Gastrocnemius medialis (tissue), 4 donors: ENCODE measurements at regions not wholly inside any gene's neighbourhood (a gene's known extent, or its start where the extent isn't known, plus 50 kb on each side); places are given as distances from the start of the nearest gene placed in this dataset.

Source experiments
- ATAC-seq, 2 donors: fragments of 150-250 bp; one replicate each; pipeline ENCODE4 v1.9.1; 2016
- DNase-seq, 2 donors: peaks; one replicate each; pipeline ENCODE4 v3.0.0-alpha.2; 2019
- H3K27ac ChIP-seq, 4 donors: fragments of 200-600 bp; sonication (generic); 1 replicate in 1 of 4; 2 replicates in 3 of 4; pipeline ENCODE4 v1.5.1; 2016 to 2018; ENCODE audit warnings: mild to moderate bottlenecking in 2 of 4, moderate library complexity in 1 of 4
- H3K27me3 ChIP-seq, 3 donors: fragments of 200-600 bp; sonication (generic) in 2 of 3; 1 replicate in 1 of 3; 2 replicates in 2 of 3; pipeline versions ENCODE4 v1.5.1 to v1.6.0; 2016 to 2019; ENCODE audit warnings: mild to moderate bottlenecking in 1 of 3, moderate library complexity in 1 of 3
- H3K36me3 ChIP-seq, 2 donors: fragments of 200-600 bp; sonication (generic) in 1 of 2; one replicate each; pipeline ENCODE4 v1.5.1; 2017 to 2018
- H3K4me1 ChIP-seq, 2 donors: fragments of 200-600 bp; sonication (generic) in 1 of 2; one replicate each; pipeline ENCODE4 v1.5.1; 2016 to 2017; ENCODE audit warnings: mild to moderate bottlenecking in 2 of 2
- H3K4me3 ChIP-seq, 4 donors: fragments of 200-600 bp; sonication (generic) in 3 of 4; 1 replicate in 1 of 4; 2 replicates in 3 of 4; pipeline ENCODE4 v1.5.1; 2016 to 2019; ENCODE audit warnings: mild to moderate bottlenecking in 2 of 4
- H3K9me3 ChIP-seq, 3 donors: fragments of 200-600 bp; sonication (generic) in 2 of 3; 1 replicate in 1 of 3; 2 replicates in 2 of 3; pipeline ENCODE4 v1.5.1; 2016 to 2019
- POLR2A ChIP-seq, 2 donors: fragments of 450-650 bp; IDR thresholded peaks; one replicate each; pipeline ENCODE4 v1.6.1; 2017; ENCODE audit warnings: antibody characterized with exemption in 2 of 2, mild to moderate bottlenecking in 2 of 2, moderate library complexity in 2 of 2
- in situ Hi-C, 4 donors: fragments of 200-750 bp; cut with MboI; loops; one replicate each; pipeline versions ENCODE4 v1.15.0 to v1.8.0; 2017; ENCODE audit warnings: low sequenced_read_pairs in 4 of 4
- intact Hi-C: fragments of 100-400 bp; cut with DNase I; formaldehyde crosslinking; loops from one replicate; pipeline ENCODE4 v1.15.1; 2023; ENCODE audit warnings: low total_unique reads
- TF ChIP-seq, protein P1 (sequence below), 5 experiments: fragments of 450-650 bp in 3 of 5; fragments of 200-600 bp in 2 of 5; sonication (generic) in 2 of 5; IDR thresholded peaks in 4 of 5; conservative IDR thresholded peaks in 1 of 5; 1 replicate in 4 of 5; 2 replicates in 1 of 5; pipeline ENCODE4 v1.5.1; 2016 to 2019; ENCODE audit warnings: antibody characterized with exemption in 5 of 5, mild to moderate bottlenecking in 3 of 5, moderate library complexity in 3 of 5

DNA sequence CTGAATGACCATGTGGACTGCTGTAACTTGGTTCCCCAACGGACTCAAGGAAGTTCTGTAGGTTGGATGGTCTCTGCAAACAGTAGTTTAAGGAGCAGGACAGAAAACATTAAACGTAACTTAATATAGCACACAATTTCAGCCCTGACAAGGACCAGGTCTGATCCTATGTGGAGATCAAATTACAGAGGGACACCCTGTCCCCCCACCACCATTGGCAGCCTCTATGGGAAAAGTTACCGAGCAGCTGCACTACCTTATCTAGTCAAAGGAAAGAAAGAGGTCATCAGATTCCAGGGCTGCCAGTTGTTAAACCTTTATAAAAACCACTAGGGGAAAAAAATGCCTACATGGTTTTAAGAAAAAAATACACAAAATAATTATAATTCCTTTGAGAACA lies 191.5 kb upstream of the RSPO3 start:
- DNase-seq = no peak
- Histone ChIP-seq H3K27ac (no peak overlapping the region), H3K36me3 (no peaks in the 10 kb centered on the region), H3K9me3 (no peaks in the 10 kb centered on the region), H3K27me3 (no peaks in the 10 kb centered on the region), H3K4me3 (no peak overlapping the region), H3K4me1 (peaks cover 0 to 4% of the 10 kb centered on the region in 2 donors)
- intact Hi-C loops (no loop called here), in situ Hi-C loops (no loop called here)
- TF ChIP-seq, protein P1, sequence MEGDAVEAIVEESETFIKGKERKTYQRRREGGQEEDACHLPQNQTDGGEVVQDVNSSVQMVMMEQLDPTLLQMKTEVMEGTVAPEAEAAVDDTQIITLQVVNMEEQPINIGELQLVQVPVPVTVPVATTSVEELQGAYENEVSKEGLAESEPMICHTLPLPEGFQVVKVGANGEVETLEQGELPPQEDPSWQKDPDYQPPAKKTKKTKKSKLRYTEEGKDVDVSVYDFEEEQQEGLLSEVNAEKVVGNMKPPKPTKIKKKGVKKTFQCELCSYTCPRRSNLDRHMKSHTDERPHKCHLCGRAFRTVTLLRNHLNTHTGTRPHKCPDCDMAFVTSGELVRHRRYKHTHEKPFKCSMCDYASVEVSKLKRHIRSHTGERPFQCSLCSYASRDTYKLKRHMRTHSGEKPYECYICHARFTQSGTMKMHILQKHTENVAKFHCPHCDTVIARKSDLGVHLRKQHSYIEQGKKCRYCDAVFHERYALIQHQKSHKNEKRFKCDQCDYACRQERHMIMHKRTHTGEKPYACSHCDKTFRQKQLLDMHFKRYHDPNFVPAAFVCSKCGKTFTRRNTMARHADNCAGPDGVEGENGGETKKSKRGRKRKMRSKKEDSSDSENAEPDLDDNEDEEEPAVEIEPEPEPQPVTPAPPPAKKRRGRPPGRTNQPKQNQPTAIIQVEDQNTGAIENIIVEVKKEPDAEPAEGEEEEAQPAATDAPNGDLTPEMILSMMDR (IDR thresholded peaks at IDR 0.05 in 4 of 5, conservative IDR thresholded peaks at IDR 0.05 in 1 of 5) = no peak
- no peak for TF ChIP-seq POLR2A (IDR thresholded peaks at IDR 0.05)
- ATAC-seq = no peak

DNA sequence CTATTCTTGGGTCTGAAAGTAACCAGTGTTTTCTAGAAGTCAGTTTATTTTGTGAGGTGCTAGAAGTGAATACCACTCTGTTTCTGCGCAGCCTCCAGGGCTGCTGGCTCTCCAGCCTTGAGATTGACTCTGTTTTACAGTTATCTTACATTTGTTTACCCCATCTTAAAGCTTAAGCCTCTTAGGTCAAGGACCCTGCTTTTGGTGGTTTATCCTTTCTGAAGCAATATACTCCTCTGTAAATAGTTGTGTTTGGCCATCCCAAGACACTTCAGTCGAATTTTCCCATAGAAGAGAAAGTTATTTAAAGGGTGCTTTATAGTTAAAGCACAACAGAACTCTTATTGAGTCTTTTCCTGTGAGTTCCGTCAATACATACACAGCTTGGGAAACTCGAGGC lies 190.6 kb upstream of the RSPO3 start:
- Histone ChIP-seq H3K27me3 (no peaks in the 10 kb centered on the region), H3K4me3 (no peak overlapping the region), H3K27ac (no peak overlapping the region), H3K36me3 (no peaks in the 10 kb centered on the region), H3K4me1 (peaks cover 0 to 4% of the 10 kb centered on the region in 2 donors), H3K9me3 (no peaks in the 10 kb centered on the region)
- DNase-seq = no peak
- in situ Hi-C loops = no loop called here
- no peak for TF ChIP-seq POLR2A (IDR thresholded peaks at IDR 0.05)
- TF ChIP-seq, protein P1 (IDR thresholded peaks at IDR 0.05 in 4 of 5, conservative IDR thresholded peaks at IDR 0.05 in 1 of 5) = no peak
- intact Hi-C loops = no loop called here
- ATAC-seq = no peak

DNA sequence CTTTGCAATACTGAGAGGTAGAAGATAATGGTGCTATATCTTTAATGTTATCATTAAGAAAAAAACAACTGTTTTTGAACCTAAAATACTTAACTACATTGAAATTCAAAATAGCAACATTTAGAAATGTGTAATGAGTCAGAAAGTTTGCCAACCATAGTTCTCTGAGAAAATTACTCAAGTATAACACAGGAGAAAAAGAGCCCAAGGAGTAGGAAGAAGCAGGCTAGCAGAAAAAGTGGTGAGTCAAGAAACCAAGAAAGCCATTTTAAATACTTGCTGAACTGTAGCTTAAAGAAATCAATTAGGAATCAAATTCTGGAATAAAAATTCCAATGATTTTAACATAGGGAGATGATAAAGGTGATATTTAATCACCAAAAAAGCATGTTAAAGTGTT lies 181.0 kb upstream of the RSPO3 start:
- H3K27ac ChIP-seq = no peak overlapping the region
- no peaks in the 10 kb centered on the region for H3K27me3 ChIP-seq
- no peak for TF ChIP-seq POLR2A (IDR thresholded peaks at IDR 0.05)
- TF ChIP-seq, protein P1 (IDR thresholded peaks at IDR 0.05 in 4 of 5, conservative IDR thresholded peaks at IDR 0.05 in 1 of 5) = no peak
- no peaks in the 10 kb centered on the region for H3K36me3 ChIP-seq
- ATAC-seq (no peak), DNase-seq (no peak)
- H3K9me3 ChIP-seq = no peaks in the 10 kb centered on the region
- in situ Hi-C loops (no loop called here), intact Hi-C loops (no loop called here)
- no peak overlapping the region for H3K4me3 ChIP-seq
- H3K4me1 ChIP-seq = no peaks in the 10 kb centered on the region

DNA sequence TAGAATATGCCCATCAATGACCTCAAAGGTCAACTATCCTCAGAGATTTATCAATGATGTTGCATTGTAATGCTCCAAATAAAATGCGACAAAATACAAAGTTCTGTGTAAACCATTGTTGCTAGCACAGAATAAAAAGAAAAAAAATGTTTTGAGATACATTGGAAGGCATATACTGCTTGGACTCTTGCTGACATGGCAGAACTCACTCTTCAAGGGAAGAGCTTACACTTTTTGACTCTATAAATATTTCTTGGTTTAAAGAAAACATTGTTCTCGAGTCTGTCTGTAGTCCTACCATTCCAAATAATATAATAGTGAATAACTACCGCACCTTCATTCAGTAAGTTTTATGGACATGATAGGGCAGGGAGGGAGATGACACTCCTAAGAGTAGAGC lies 178.7 kb upstream of the RSPO3 start:
- H3K9me3 ChIP-seq = no peaks in the 10 kb centered on the region
- in situ Hi-C loops = no loop called here
- DNase-seq = no peak

DNA sequence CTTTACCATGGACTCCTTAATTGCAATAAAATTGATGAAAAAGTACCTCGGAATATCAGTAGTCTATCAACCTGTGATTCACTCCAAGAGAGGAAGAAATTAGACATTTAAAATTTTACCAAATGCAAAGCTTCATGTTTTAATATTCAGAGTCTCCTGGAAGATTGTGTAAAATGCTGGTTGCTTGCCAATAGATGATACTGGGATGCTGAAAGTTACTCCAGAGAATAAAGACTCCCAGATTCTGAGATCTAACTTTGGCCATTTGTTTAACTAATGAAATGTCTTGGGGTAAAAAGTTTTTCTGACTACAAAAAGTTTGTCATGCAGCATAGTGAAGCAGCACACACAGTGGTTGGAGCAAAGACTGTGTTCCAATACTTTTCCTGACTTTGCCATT lies 176.7 kb upstream of the RSPO3 start:
- intact Hi-C loops = no loop called here
- Histone ChIP-seq H3K9me3 (no peaks in the 10 kb centered on the region), H3K36me3 (no peaks in the 10 kb centered on the region), H3K4me1 (peaks cover 15 to 17% of the 10 kb centered on the region in 2 donors), H3K4me3 (no peak overlapping the region), H3K27ac (no peak overlapping the region), H3K27me3 (no peaks in the 10 kb centered on the region)
- no peak for TF ChIP-seq POLR2A (IDR thresholded peaks at IDR 0.05)
- TF ChIP-seq, protein P1 (IDR thresholded peaks at IDR 0.05 in 4 of 5, conservative IDR thresholded peaks at IDR 0.05 in 1 of 5) = no peak
- no peak for DNase-seq
- in situ Hi-C loops = no loop called here
- no peak for ATAC-seq

More for the DNA sequence above, 178.7 kb upstream of the RSPO3 start:
- no peak overlapping the region for H3K27ac ChIP-seq
- H3K4me1 ChIP-seq = peaks cover 0 to 1% of the 10 kb centered on the region in 2 donors
- H3K36me3 ChIP-seq = no peaks in the 10 kb centered on the region
- H3K4me3 ChIP-seq = no peak overlapping the region
- intact Hi-C loops = no loop called here
- ATAC-seq = no peak
- TF ChIP-seq, protein P1 (IDR thresholded peaks at IDR 0.05 in 4 of 5, conservative IDR thresholded peaks at IDR 0.05 in 1 of 5) = no peak
- TF ChIP-seq POLR2A (IDR thresholded peaks at IDR 0.05) = no peak
- no peaks in the 10 kb centered on the region for H3K27me3 ChIP-seq
